ENCODE measurements at regions not wholly inside any gene's neighbourhood (a gene's known extent, or its start where the extent isn't known, plus 50 kb on each side); places are given as distances from the start of the nearest gene placed in this dataset.

GRCh38 chr2:23155022-23155421 is 230.0 kb upstream of the KLHL29 start:
- no peak for TF ChIP-seq NFE2L1 (CRISPR knock-in tag; IDR thresholded peaks at IDR 0.05)
- TF ChIP-seq IRF2 (CRISPR knock-in tag; IDR thresholded peaks at IDR 0.05; ENCODE audit: borderline replicate concordance, low read depth): no peak
- TF ChIP-seq MAX (CRISPR knock-in tag; IDR thresholded peaks at IDR 0.05): no peak

Measured in WTC11 (cell line).